ENCODE measurements at regions not wholly inside any gene's neighbourhood (a gene's known extent, or its start where the extent isn't known, plus 50 kb on each side); places are given as distances from the start of the nearest gene placed in this dataset.
"Not testable (repeated sequence)": the region's sequence is repeated elsewhere in the genome, so short reads cannot be mapped to it uniquely, and the experiment has no call there.

- no peak for DNase-seq
Measured at GRCh38 chr7:111676167-111676566, 113.9 kb upstream of the IMMP2L start.

- no peak for DNase-seq
Measured at GRCh38 chr7:111672901-111673300, 110.6 kb upstream of the IMMP2L start.

DNA sequence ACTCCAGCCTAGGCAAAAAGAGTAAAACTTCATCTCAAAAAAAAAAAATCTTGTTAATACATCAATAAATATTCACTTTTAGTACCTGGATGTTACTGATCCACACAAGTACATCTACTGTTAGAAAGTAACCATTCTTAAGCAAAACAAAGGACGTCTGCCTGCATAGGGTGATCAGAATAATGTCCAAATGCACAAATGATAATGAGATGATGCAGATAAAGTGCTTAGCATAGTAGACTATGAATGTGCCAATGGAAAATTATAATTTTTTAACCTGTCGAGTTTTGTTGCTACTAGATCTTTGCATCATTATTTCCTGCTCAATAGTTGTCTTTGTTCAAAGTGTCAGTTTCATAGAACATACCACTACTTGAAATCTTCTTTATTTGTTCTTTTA lies 109.6 kb upstream of the IMMP2L start:
- no peak for DNase-seq

DNA sequence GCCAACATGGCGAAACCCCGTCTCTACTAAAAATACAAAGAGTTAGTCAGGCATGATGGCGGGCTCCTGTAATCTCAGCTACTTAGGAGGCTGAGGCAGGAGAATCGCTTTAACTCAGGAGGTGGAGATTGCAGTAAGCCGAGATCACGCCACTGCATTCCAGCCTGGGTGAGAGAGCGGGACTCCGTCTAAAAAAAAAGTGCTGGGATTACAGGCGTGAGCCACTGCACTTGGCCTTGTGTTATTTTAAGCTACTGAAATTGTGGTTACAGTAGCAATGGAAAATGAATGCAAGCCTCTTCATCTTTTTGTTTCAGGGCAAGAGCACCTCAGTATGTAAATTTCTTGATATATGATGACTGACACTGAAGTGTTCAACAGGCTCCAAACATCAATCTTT lies 106.4 kb upstream of the IMMP2L start:
- no peak for DNase-seq

DNA sequence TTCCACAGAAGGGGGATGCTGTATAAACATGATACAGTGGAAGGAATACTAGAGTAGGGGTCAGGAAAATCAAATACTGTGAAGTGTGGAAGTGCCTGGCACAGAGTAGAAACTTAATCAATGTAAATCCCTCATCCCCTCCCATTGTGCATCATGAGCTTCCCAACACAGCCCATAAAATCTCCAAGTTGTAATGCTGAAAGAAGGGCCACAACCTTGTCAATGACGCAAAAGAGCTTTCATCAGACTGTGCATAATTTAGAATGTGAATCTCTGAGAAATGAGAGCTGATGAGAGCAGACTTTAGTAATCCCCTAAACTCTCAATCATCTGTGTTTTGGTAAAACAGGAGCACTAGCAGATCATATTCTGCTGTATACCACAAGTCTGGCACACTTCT lies 105.2 kb upstream of the IMMP2L start:
- DNase-seq: no peak

- no peak for DNase-seq
Measured at GRCh38 chr7:111666260-111666659, 104.0 kb upstream of the IMMP2L start.

DNA sequence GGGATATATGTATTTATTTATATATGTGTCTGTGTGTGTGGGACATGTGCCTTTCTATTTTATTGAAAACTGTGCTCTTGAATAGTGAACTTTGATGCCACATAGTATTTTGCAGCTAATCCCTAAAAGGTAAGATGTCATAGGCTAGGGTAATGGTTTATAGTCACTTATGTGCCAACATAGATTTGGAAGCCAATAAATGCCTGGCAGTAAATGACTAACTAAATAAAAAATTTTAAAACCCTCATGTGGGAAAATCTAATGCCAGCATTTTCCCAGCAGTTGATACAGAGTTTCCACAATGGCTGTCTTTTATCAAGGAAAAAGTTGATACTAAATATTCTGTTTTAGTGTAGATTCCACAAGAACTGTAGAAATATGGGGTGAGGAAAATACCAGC lies 101.5 kb upstream of the IMMP2L start:
- DNase-seq: no peak

DNA sequence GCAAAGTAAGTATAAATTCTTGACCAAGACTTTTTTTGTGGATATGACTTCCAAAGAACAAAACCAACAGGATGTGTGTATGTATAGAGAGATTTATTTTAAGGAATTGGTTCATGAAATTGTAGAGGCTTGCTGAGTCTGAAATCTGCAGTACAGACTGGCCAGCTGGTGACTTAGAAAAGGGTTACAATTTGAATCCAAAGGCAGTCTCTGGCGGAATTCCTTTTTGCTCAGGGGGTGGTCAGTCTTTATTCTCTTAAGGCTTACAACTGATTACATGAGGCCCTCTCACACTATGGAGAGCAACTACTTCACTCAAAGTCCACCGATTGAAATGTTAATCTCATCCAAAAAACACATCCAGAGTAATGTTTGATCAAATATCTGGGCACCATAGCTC lies 100.1 kb upstream of the IMMP2L start:
- no peak for DNase-seq

- no peak for DNase-seq
Measured at GRCh38 chr7:111660478-111660877, 98.2 kb upstream of the IMMP2L start.

DNA sequence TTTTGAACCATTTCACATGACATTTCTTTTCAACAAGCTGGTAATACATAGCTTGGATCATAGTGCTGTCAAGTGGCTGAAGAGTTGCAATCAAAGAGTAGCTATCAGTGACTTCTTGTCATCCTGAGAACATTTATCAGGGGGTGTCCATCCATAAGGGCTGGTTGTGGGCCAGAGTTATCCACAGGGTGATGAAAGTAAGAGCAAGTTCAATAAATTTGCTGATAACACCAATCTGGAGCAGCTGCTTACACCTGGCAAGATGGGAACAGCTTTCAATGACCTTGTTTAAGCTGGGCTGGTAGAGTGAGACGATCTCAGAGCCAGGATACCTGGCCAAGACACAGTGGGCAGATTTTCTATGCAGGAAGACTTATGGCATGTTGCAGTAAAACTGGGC lies 96.3 kb upstream of the IMMP2L start:
- no peak for DNase-seq

DNA sequence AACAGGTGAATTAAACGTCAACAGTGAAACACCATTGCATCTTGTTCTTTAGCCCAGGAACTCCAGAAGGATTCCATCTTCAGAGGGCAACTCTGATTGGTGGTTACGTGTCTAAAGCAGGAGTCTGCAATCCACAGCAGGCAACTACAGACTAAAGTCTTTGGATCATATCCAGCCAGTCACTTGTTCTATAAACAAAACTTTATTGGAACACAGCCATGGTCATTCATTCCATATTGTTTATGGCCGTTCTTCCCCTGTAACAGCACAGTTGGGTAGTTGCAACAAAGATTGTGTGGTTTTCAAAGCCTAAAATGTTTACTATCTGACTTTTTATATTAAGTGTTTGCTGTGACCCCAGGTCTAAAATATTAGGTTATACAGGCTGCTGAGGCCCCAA lies 94.7 kb upstream of the IMMP2L start:
- no peak for DNase-seq

DNA sequence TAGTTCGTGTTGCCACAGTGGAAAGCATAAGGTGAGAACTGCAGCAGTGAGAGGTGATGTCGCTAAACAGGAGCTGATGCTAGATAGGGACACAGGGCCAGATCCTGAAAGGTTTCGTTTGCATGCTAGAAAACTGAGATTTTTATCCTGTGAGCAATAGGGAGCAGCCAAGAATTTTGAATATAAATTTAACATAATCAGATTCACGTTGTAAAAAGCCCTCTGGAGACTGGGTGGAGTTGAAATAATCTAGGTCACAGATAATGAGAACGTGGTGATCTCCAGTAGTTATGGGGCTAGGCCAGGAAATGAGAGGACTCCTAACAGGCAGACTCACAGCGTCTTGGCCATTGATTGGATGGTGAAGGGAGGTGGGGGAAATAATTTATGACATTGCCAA lies 92.1 kb upstream of the IMMP2L start:
- no peak for DNase-seq

GRCh38 chr7:111653846-111654245 lies 91.6 kb upstream of the IMMP2L start:
- no peak for DNase-seq

DNA sequence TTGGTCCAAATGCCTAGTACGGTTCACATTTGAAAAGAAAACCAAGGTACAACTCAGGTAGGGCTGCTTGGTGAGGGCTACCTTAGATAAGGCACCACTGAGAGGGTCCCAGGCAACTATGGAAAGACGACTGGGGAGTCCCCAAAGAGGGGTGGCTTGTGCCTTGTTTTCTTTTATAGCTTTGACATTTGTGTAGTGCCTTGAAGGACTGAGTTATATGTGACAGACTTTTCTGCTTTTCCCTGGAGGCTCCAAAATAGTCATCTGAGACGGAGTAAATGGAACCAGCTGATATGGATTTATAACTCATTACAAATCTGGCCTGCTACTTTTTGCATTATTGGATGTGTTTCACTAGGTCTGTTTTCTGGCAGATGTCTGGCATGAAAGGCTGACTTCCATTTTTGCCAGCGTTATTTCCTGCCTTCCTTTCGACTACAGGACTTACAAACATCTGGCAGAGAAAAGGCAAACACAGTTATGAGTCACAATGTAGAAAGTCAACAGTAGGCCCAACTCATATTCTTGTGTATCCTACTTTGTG lies 88.2 kb upstream of the IMMP2L start:
- DNase-seq: peak; percentile 29

GRCh38 chr7:111647881-111648280 lies 85.6 kb upstream of the IMMP2L start:
- DNase-seq: no peak

DNA sequence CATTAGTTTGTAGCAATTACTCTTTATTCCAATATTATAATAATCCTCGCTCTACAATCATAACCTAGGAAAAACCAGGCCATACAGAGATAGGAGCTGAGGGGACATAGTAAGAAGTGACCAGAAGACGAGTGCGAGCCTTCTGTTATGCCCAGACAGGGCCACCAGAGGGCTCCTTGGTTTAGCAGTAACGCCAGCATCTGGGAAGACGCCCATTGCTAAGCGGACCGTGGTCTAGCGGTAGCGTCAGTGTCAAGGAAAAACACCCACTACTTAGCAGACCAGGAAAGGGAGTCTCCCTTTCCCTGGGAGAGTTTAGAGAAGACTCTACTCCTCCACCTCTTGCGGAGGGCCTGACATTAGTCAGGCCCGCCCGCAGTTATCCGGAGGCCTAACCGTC lies 82.3 kb upstream of the IMMP2L start:
- not testable (repeated sequence) for DNase-seq

- no peak for DNase-seq
Measured at GRCh38 chr7:111642373-111642772, 80.1 kb upstream of the IMMP2L start.

- no peak for DNase-seq
Measured at GRCh38 chr7:111640416-111640815, 78.1 kb upstream of the IMMP2L start.

DNA sequence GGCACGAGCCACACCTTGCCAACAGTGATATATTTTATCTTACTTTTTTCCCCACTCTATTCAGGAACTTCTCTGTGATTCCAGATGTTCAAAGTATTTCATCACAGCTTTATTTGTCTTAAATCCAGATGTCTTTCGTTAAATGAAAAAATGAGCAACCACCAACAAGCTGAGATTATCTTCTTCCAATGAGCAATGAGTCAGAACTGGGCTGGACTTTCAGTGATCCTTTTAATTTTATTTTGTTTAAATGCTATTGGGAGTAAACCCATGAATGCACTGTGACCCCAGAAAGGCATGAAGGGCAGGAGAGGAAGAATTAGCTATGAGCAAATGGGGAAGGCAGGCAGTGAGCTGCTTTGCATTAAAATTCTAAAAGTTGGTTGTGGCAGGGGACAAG lies 77.6 kb upstream of the IMMP2L start:
- DNase-seq: no peak

- no peak for DNase-seq
Measured at GRCh38 chr7:111638078-111638477, 75.8 kb upstream of the IMMP2L start.

GRCh38 chr7:111633878-111634277 lies 71.6 kb upstream of the IMMP2L start:
- DNase-seq: no peak

- DNase-seq: no peak
Measured at GRCh38 chr7:111630862-111631261, 68.6 kb upstream of the IMMP2L start.

DNA sequence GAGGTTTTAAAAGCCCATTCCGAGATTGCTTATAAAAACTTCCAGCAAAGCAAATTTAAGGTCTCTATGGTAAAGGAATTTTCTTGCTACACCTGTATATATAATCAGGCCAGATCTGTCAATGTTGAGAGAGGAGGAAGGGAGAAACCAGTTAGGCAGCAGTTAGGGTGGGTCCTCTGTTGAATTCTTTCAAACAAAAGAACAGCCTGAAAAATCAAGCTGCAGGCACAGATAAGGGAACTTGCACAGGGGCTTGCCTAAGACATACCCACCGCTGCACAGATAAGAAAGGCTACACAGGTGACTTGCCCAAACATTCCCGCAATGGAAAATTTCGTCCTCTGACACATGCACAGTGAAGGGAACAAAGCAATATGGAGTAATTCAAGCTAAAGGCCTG lies 59.8 kb upstream of the IMMP2L start:
- no peak for DNase-seq

Measured in DMS153 (cell line).